ENCODE measurements at regions not wholly inside any gene's neighbourhood (a gene's known extent, or its start where the extent isn't known, plus 50 kb on each side); places are given as distances from the start of the nearest gene placed in this dataset.
"Not testable (repeated sequence)": the region's sequence is repeated elsewhere in the genome, so short reads cannot be mapped to it uniquely, and the experiment has no call there.

DNA sequence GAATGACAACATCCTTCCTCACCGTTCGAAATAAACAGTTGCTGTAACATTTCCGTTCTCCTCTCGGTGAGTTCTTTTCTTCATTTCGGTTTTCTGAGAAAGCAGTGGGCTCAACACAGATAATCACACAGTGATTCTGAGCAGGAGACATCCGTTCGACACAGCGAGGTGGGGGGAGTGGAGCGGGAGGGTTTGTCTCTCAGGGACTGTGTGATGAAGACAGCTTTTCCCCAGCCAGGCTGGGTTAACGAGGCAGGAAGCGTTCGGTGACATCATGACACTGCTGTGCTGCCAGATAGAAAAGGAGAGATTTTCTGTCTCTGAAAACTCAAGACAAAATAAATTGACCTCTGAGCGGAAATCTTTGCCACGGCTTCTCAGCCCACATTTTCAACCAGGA, 119.3 kb downstream of the CRLF2 start:
- H3K9ac ChIP-seq (ENCODE audit: low read depth, low read length, poor library complexity, severe bottlenecking) = no peak overlapping the region
- no peaks in the 10 kb centered on the region for H3K36me3 ChIP-seq (ENCODE audit: insufficient read depth, low read length)
- no peak overlapping the region for H3K4me2 ChIP-seq (ENCODE audit: low read depth, low read length, poor library complexity, severe bottlenecking)
- H3F3A ChIP-seq (ENCODE audit: low read depth) = no peaks in the 10 kb centered on the region
- H3K4me3 ChIP-seq (ENCODE audit: low read length, poor library complexity, severe bottlenecking) = no peak overlapping the region
- H3K4me1 ChIP-seq (ENCODE audit: insufficient read depth, low read length, poor library complexity, severe bottlenecking) = no peaks in the 10 kb centered on the region
- TF ChIP-seq EZH2phosphoT487 (IDR thresholded peaks at IDR 0.05; ENCODE audit: borderline replicate concordance) = no peak
- TF ChIP-seq, protein P1, sequence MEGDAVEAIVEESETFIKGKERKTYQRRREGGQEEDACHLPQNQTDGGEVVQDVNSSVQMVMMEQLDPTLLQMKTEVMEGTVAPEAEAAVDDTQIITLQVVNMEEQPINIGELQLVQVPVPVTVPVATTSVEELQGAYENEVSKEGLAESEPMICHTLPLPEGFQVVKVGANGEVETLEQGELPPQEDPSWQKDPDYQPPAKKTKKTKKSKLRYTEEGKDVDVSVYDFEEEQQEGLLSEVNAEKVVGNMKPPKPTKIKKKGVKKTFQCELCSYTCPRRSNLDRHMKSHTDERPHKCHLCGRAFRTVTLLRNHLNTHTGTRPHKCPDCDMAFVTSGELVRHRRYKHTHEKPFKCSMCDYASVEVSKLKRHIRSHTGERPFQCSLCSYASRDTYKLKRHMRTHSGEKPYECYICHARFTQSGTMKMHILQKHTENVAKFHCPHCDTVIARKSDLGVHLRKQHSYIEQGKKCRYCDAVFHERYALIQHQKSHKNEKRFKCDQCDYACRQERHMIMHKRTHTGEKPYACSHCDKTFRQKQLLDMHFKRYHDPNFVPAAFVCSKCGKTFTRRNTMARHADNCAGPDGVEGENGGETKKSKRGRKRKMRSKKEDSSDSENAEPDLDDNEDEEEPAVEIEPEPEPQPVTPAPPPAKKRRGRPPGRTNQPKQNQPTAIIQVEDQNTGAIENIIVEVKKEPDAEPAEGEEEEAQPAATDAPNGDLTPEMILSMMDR (conservative IDR thresholded peaks at IDR 0.05; ENCODE audit: low read length) = no peak
- no peaks in the 10 kb centered on the region for H3K9me2 ChIP-seq (replicated peaks; ENCODE audit: low read depth, low read length)
- no peaks in the 10 kb centered on the region for H3K79me2 ChIP-seq (ENCODE audit: insufficient read depth, low read length)
- no peak overlapping the region for H2AFZ ChIP-seq (ENCODE audit: low read length)
- no peaks in the 10 kb centered on the region for H3K9me3 ChIP-seq (ENCODE audit: insufficient read depth, low read depth, low read length)
- no peaks in the 10 kb centered on the region for H4K20me1 ChIP-seq (ENCODE audit: insufficient read depth, low read length, poor library complexity, severe bottlenecking)
- H3K27me3 ChIP-seq (ENCODE audit: insufficient read depth, low read length, poor library complexity, severe bottlenecking) = no peaks in the 10 kb centered on the region

DNA sequence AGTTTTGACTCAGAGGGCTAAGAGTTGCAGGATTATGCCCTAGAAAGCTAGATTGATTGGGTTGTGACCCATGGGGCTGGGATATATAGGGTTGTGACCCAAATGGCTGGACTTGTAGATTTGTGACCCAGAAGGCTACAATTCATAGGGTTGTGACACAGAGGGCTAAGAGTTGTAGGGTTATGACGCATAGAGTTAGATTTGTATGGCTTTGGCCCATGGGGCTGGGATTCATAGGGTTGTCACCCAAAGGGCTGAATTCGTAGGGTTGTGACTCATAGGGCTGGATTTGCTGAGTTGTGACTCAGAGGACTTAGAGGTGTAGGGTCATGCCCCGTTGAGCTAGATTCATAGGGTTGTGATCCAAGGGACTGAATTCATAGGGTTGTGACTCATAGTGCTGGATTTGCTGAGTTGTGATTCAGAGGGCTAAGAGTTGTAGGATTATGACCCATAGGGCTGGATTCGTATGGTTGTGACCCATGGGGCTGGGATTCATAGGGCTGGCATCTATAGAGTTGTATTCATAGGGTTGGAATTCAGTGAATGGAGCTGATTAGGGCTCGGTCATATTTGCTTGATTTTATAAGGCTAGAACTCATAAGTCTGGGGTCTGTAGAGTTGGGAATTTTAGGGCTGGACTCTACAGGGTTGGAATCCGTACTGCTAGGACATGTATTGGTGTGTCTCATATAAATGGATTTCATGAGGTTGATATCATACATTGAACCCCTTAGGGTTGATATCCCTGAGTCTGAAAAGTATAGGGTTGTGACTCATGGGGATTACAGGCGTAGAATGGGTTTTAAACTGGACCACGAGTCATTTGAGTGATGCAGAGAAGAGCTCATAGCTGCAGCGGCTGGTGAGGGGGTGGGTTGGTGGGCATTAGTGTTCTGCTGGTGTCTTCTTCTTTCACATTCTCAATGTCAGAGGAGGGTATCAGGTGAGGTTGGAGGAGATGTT, 125.7 kb downstream of the CRLF2 start:
- H3K4me3 ChIP-seq (ENCODE audit: low read length, poor library complexity, severe bottlenecking) = no peak overlapping the region
- no peaks in the 10 kb centered on the region for H3F3A ChIP-seq (ENCODE audit: low read depth)
- no peak overlapping the region for H3K4me2 ChIP-seq (ENCODE audit: low read depth, low read length, poor library complexity, severe bottlenecking)
- no peaks in the 10 kb centered on the region for H3K27me3 ChIP-seq (ENCODE audit: insufficient read depth, low read length, poor library complexity, severe bottlenecking)
- no peak overlapping the region for H3K9ac ChIP-seq (ENCODE audit: low read depth, low read length, poor library complexity, severe bottlenecking)
- TF ChIP-seq, protein P1 (conservative IDR thresholded peaks at IDR 0.05; ENCODE audit: low read length) = no peak
- TF ChIP-seq EZH2phosphoT487 (IDR thresholded peaks at IDR 0.05; ENCODE audit: borderline replicate concordance) = no peak
- H3K4me1 ChIP-seq (ENCODE audit: insufficient read depth, low read length, poor library complexity, severe bottlenecking) = no peaks in the 10 kb centered on the region
- H3K9me2 ChIP-seq (replicated peaks; ENCODE audit: low read depth, low read length) = no peaks in the 10 kb centered on the region
- no peaks in the 10 kb centered on the region for H3K36me3 ChIP-seq (ENCODE audit: insufficient read depth, low read length)
- no peak overlapping the region for H2AFZ ChIP-seq (ENCODE audit: low read length)
- no peaks in the 10 kb centered on the region for H4K20me1 ChIP-seq (ENCODE audit: insufficient read depth, low read length, poor library complexity, severe bottlenecking)
- H3K79me2 ChIP-seq (ENCODE audit: insufficient read depth, low read length) = no peaks in the 10 kb centered on the region
- H3K9me3 ChIP-seq (ENCODE audit: insufficient read depth, low read depth, low read length) = peaks cover 9% of the 10 kb centered on the region; the same call in 1 of the 2 replicates

DNA sequence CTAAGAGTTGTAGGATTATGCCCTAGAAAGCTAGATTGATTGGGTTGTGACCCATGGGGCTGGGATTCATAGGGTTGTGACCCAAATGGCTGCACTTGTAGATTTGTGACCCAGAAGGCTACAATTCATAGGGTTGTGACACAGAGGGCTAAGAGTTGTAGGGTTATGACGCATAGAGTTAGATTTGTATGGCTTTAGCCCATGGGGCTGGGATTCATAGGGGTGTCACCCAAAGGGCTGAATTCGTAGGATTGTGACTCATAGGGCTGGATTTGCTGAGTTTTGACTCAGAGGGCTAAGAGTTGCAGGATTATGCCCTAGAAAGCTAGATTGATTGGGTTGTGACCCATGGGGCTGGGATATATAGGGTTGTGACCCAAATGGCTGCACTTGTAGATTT, 126.6 kb downstream of the CRLF2 start:
- H4K20me1 ChIP-seq (ENCODE audit: insufficient read depth, low read length, poor library complexity, severe bottlenecking); H3F3A ChIP-seq (ENCODE audit: low read depth); H3K79me2 ChIP-seq (ENCODE audit: insufficient read depth, low read length); H3K9ac ChIP-seq (ENCODE audit: low read depth, low read length, poor library complexity, severe bottlenecking); H3K4me1 ChIP-seq (ENCODE audit: insufficient read depth, low read length, poor library complexity, severe bottlenecking); H3K36me3 ChIP-seq (ENCODE audit: insufficient read depth, low read length); H3K9me2 ChIP-seq (replicated peaks; ENCODE audit: low read depth, low read length); H3K9me3 ChIP-seq (ENCODE audit: insufficient read depth, low read depth, low read length); H3K4me3 ChIP-seq (ENCODE audit: low read length, poor library complexity, severe bottlenecking); H3K27me3 ChIP-seq (ENCODE audit: insufficient read depth, low read length, poor library complexity, severe bottlenecking); H2AFZ ChIP-seq (ENCODE audit: low read length); H3K4me2 ChIP-seq (ENCODE audit: low read depth, low read length, poor library complexity, severe bottlenecking): not testable (repeated sequence)

All from Loucy (cell line).